Type B pancreatic cell (in vitro differentiated cells): ENCODE measurements at regions not wholly inside any gene's neighbourhood (a gene's known extent, or its start where the extent isn't known, plus 50 kb on each side); places are given as distances from the start of the nearest gene placed in this dataset.

Source experiments
- DNase-seq: peaks from one replicate; pipeline ENCODE4 v3.0.0; 2021; ENCODE audit warnings: mixed read lengths; ENCODE audit not compliant: unreplicated experiment; ENCODE audit errors: extremely low spot score
- H3K27ac Mint-ChIP-seq: 2 replicates; pipeline ENCODE4 v1.8.0; 2021; ENCODE audit warnings: mild to moderate bottlenecking, mixed read lengths
- H3K27me3 Mint-ChIP-seq: 2 replicates; pipeline ENCODE4 v1.8.0; 2021; ENCODE audit warnings: mixed read lengths
- H3K36me3 Mint-ChIP-seq: 2 replicates; pipeline ENCODE4 v1.8.0; 2021; ENCODE audit warnings: mixed read lengths
- H3K4me1 Mint-ChIP-seq: one replicate; pipeline ENCODE4 v1.8.0; 2021; ENCODE audit warnings: mixed read lengths; ENCODE audit not compliant: unreplicated experiment
- H3K4me3 Mint-ChIP-seq: 2 replicates; pipeline ENCODE4 v1.8.0; 2021; ENCODE audit warnings: mild to moderate bottlenecking, mixed read lengths
- H3K9me3 Mint-ChIP-seq: 2 replicates; pipeline ENCODE4 v1.8.0; 2021; ENCODE audit warnings: mixed read lengths
- CTCF ChIP-seq: fragments of 200-600 bp; sonication (generic); conservative IDR thresholded peaks from 2 replicates; pipeline ENCODE4 v1.5.0; 2021; ENCODE audit warnings: antibody characterized with exemption, mild to moderate bottlenecking

- H3K27me3 Mint-ChIP-seq, result peaks cover 3% of the 10 kb centered on the region
- peaks cover 29% of the 10 kb centered on the region for H3K4me1 Mint-ChIP-seq
- no peaks in the 10 kb centered on the region for H3K9me3 Mint-ChIP-seq
- no peak for TF ChIP-seq CTCF
- DNase-seq, result no peak
- H3K4me3 Mint-ChIP-seq, result no peak overlapping the region
- H3K27ac Mint-ChIP-seq, result no peak overlapping the region
- H3K36me3 Mint-ChIP-seq, result no peaks in the 10 kb centered on the region
These were observed 512.8 kb upstream of the ID4 start for GRCh38 chr6:19324376-19324775.

- Mint-ChIP-seq H3K4me3 (no peak overlapping the region), H3K9me3 (no peaks in the 10 kb centered on the region), H3K27ac (no peak overlapping the region), H3K4me1 (peaks cover 25% of the 10 kb centered on the region), H3K36me3 (no peaks in the 10 kb centered on the region), H3K27me3 (peaks cover 3% of the 10 kb centered on the region)
- no peak for DNase-seq
- TF ChIP-seq CTCF, result no peak
These were observed 511.8 kb upstream of the ID4 start for GRCh38 chr6:19325335-19325789.

GRCh38 chr6:19327241-19327640, 509.9 kb upstream of the ID4 start:
- Mint-ChIP-seq H3K4me1 (peaks cover 21% of the 10 kb centered on the region), H3K27me3 (peaks cover 3% of the 10 kb centered on the region), H3K4me3 (no peak overlapping the region), H3K36me3 (no peaks in the 10 kb centered on the region), H3K27ac (no peak overlapping the region), H3K9me3 (no peaks in the 10 kb centered on the region)
- no peak for DNase-seq
- no peak for TF ChIP-seq CTCF

- H3K4me1 Mint-ChIP-seq, result peaks cover 20% of the 10 kb centered on the region
These were observed 509.5 kb upstream of the ID4 start for GRCh38 chr6:19327661-19328060.

GRCh38 chr6:19329078-19329477, 508.1 kb upstream of the ID4 start:
- Mint-ChIP-seq H3K4me3 (no peak overlapping the region), H3K27ac (no peak overlapping the region), H3K9me3 (peaks cover 4% of the 10 kb centered on the region), H3K27me3 (peaks cover 3% of the 10 kb centered on the region), H3K4me1 (peaks cover 16% of the 10 kb centered on the region), H3K36me3 (no peaks in the 10 kb centered on the region)
- no peak for DNase-seq
- TF ChIP-seq CTCF, result no peak

More at GRCh38 chr6:19327661-19328060, 509.5 kb upstream of the ID4 start:
- Mint-ChIP-seq H3K36me3 (no peaks in the 10 kb centered on the region), H3K27me3 (peaks cover 3% of the 10 kb centered on the region), H3K27ac (no peak overlapping the region), H3K4me3 (no peak overlapping the region), H3K9me3 (peaks cover 1% of the 10 kb centered on the region)
- TF ChIP-seq CTCF, result no peak
- DNase-seq, result no peak

GRCh38 chr6:19331089-19331488, 506.1 kb upstream of the ID4 start:
- TF ChIP-seq CTCF, result no peak
- Mint-ChIP-seq H3K4me3 (no peak overlapping the region), H3K27ac (no peak overlapping the region), H3K9me3 (peaks cover 4% of the 10 kb centered on the region), H3K4me1 (peaks cover 6% of the 10 kb centered on the region), H3K27me3 (peaks cover 2% of the 10 kb centered on the region), H3K36me3 (no peaks in the 10 kb centered on the region)
- DNase-seq, result no peak
